Suppressor macrophage (primary cell): ENCODE measurements at regions not wholly inside any gene's neighbourhood (a gene's known extent, or its start where the extent isn't known, plus 50 kb on each side); places are given as distances from the start of the nearest gene placed in this dataset.

Source experiments
- DNase-seq, 4 experiments: peaks; one replicate each; pipeline ENCODE4 v3.0.0-alpha.2; 2020 to 2022

DNA sequence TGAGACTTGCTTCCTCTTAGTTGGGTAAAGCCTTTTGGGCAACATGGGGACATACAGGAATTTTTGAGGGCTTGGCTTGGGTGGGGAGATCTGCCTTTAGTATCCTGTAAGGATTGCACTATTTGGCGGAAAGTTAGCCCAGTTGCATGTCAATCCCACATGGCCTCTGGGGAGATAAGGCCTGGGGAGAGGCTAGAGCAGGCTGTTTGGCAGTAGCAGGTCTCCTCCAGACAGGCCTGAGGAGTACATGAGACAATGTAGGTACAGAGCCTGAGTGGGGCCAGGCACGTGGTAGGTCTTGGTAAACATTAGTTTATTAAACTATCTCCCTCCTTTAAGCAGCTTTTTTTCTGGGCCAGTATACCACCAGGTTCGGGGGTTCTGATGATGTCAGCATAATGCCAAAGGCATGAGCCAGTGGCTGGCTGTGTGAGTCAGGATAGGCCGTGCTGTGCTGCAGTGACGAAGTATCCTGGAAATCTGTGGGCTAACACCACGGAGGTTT is 147.9 kb downstream of the VEGFA start:
- peak in 2 of 4 experiments; percentile 24 to 39 for DNase-seq

- DNase-seq = peak; percentile 37 to 53 (median 44)
These were observed 147.2 kb downstream of the VEGFA start for GRCh38 chr6:43916924-43917877.

DNA sequence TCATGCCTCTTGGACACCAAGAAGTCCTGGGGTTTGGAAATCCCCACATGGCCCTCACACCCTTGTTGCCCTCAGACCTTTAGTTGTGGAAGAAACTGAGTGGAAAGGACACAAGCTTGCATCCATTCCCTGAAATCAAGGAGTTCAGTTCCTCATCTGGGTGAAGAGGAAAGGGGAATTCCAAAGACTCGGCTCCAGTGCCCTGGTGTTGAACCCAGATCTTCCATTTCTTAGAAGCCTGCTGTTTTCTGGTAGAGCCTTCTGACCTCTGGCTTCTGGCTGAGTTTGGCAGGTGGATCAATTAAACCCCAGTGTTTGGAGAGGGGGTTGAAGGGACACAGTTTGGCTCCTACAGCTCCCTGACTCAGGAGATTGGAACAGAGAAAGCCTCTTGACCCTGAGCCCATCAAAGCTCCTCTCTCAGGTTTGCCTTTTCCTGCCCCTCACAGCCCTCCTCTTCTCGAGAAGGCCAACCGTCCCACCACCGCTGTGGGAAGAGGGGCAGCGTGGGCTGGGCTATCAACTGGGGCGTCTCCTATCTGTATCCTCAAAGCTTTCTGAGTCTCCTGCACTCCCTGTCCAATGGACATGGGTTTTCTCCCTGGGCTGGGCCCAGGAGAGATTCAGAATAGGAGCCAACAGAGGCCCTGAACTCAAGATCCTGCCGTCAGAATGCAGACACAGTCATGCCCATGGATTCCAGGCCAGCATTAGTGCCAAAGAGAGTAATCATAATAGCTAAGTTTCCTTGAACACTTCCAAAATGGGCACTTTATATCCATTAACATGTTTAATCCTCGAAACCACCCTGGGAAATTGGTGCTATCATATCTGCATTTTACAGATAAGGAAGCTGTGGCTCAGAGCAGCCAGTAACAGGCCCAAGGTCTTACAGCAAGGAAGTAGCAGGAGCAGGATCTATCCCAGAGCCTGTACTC is 146.2 kb downstream of the VEGFA start:
- DNase-seq = peak; percentile 38 to 72 (median 70)

GRCh38 chr6:43915208-43915869 is 145.3 kb downstream of the VEGFA start:
- no peak for DNase-seq

DNA sequence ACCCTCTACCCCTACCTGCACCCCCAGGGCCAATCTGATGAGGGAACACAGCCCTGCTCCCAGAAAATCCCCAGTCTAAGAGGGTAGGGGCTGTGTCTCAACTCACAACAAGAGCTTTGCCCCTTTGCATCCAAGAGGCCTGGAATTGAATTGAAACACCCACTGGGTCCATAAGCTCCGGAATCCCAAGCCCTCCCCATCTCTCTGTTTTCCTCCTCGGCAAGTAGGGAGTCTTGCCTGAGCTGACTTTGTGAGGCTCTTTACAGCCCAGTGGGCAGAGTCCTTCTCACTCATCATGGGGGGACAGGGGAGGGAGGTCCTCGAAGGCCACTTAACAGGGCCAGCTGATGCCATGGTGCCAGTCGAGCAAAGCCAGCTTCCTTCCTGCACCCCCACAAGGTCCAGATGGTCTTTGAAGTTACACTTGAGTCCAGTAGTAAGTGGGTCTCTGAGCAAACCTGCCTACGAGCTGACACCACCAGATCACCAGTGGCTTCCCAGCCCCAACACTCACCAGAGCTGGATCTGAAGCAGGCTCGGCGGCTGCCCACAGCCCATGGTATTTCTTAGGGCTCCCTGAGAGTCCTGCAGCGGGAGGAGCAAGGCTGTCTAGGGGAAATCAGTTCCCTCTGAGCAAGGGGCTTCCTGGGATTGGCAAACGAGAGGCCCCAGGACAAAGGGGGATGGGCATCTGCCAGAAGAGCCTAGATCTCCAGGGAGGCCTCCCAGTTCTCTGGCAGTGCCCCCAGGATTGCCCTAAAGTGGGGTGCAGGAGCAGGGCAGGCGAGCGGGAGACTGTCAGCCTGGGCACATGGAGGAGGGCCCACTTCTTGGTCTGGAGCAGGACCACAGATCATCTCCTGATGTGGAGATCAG is 144.5 kb downstream of the VEGFA start:
- DNase-seq = no peak

DNA sequence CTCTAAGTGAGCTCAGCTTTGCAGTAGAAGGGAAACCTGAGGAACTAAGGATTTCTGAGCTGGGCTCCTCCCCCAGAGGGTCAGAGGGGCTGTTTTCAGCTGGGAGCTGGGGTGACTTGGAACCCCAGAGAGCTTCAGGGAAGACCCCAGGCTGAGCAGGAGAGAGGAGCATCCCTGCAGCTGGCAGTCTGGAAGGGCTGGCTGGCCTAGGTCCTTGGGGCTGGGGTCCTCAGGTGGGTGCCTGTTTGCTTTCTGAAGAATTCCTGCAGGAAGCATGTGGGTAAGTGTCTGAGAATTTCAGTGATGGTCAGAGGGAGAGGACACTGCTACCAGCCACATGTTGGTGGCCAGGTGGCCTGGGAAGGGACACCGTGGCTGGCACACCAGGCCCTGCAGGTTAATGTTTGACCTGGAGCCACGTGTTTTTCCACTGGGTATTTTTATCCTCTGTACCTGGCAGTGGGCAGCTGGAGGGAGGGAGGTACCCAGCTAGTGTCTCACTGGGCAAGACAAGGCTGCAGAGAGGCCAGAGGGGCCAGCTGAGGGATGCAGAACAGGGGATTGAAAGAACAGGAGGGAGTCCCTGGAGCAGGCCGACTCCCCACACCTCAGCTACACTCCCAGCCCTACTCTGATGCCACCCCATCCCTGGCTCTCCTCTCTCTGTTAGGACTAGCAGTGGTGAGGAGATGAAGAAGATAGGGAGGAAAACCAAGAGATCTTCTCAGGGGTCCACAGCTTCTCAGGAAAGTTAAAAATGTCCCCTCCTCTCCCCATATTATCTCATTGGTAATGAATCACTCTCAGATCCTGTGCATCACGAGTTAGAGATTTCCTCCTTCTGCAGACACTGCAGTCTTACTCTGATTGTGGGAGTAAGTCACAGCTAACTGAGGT is 143.6 kb downstream of the VEGFA start:
- peak; percentile 20 to 53 (median 45) for DNase-seq

DNA sequence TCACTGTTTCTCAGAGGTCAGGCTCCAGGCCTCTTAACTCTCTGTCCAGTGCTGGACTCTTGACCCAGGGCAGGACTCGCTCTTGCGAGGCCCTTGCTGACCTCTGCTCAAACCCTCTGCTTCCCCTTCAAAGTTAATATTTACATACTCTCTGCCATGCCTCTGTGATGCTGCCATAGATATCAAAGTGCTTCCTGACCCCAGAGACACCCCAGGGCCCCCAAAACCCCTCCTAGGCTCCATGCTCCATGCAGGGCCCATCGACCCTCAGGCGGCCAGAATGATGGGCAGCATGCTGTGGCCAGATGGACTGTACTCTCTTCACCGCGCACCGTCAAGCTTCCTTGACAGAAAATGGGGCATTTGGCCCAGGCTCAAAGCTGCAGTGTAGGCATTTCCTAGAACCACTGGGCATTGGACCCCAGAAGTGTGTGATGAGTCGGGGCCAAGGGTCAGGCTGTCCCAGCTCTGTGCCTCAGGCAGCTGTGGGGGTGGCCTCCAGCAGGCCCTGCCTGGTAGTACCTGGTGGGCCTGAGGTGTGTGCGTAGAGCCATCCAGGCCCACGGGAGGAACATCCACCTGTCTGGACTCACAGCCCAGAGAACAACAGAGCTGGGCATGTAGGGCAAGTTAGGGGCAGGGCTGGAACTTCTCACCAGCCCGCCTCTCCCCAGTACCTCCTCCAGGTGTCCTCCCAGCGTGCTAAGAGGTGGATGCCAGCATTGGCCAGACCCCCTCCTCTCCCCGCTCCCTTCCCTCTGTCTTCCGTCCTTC is 142.8 kb downstream of the VEGFA start:
- no peak for DNase-seq

GRCh38 chr6:43912116-43912577 is 142.1 kb downstream of the VEGFA start:
- no peak for DNase-seq

DNA sequence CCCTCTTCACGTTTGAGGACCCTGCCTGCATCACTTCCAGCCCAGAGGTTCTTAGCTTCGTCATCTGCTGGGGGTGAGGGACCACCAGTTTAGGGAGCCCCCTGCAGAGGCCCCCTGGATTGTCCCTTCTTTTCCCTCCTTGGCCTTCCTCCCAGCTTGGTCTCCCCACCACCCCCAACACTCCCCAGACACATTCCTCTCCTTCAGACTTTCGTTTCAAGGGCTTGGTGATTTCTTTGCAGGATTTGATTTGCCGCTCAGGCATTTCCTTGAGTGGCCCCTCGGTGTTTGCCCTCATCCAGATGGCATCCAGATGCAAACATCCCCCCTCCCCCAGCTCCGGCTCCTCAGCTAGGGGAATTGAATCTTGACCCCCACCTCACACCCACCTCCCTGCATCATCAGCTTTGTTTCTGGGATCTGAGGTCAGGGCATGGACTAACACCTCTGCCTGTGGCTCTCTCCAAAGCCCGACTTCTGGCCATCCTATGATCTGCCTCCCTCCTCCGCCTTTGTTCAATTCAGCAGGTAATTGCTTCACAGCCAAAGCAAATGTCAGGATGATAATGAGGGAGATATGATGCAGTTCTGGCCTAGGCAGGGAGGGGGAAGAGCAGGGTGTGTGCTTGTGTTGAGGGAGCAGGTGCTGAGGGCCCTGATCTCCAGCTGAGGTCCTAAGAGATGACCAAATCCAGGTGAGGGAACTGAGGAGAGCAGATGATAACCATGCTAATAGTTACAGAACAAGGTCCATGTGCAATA is 141.5 kb downstream of the VEGFA start:
- DNase-seq = no peak

DNA sequence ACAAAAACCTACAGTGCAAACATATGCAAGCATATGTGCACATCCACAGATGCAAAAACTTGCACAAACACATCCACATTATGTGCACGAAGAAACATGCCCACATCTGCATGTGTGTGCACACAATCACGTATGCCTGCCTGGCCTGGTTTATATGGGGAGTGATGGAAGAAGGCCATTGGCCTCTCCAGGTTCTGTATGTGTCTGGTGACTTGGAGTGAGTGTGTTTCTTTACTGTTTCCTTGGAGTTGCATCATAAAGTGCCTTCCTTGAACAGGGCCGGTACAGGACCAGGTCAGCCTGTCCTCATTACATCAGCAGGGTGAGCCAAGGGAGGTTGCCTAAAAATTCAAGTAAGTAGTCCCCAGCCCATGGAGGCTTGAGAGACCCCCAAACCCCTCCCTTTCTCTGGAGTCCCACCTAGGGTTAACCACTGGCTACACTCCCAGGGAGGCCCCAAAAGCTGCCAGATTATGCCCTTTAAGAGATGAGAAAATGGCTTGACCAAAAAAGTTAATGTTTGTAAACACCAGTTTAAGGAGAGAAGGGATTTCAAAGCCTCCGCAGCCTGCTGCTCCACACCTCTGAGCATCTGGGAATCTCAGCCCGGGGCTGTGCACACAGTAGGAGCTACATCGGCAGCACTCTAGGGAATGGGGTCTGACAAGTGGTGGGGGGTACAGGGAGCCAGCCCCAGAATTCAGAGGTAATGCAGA is 140.8 kb downstream of the VEGFA start:
- peak in 3 of 4 experiments; percentile 25 to 34 (median 28) for DNase-seq

- no peak for DNase-seq
These were observed 140.2 kb downstream of the VEGFA start for GRCh38 chr6:43910149-43910637.

GRCh38 chr6:43909474-43910148 is 139.6 kb downstream of the VEGFA start:
- no peak for DNase-seq

- DNase-seq = no peak
These were observed 137.9 kb downstream of the VEGFA start for GRCh38 chr6:43907789-43908472.

DNA sequence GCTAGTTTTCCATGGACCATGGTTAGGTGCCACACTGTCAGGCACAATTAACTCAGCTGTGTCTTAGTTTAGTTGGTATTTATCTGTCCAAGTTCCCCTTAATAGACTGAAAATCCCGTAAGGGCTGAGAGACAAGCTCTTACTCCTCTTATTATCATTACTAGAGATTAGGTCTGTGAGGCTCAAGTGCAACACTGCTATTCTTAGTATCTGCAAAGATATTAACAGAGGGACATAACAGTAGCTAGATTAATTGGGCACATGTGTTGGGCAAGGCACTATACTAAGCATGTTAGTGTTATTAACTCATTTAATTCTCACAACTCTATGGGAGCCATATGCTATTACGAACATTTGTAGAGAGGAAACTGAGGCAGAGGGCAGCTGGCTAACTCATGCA is 137.3 kb downstream of the VEGFA start:
- DNase-seq = no peak

- no peak for DNase-seq
These were observed 134.5 kb downstream of the VEGFA start for GRCh38 chr6:43904311-43905123.
